Activated CD8-positive, alpha-beta memory T cell treated with anti-CD3 and anti-CD28 coated beads for 24 hours (primary cell): ENCODE measurements at regions not wholly inside any gene's neighbourhood (a gene's known extent, or its start where the extent isn't known, plus 50 kb on each side); places are given as distances from the start of the nearest gene placed in this dataset.
"Not testable (repeated sequence)": the region's sequence is repeated elsewhere in the genome, so short reads cannot be mapped to it uniquely, and the experiment has no call there.

ENCODE experiments used
- DNase-seq: peaks from one replicate; pipeline ENCODE4 v3.0.0-alpha.2; 2020

- DNase-seq, result no peak
These were observed 163.3 kb upstream of the NTF3 start for GRCh38 chr12:5268424-5269210.

- DNase-seq, result no peak
These were observed 162.1 kb upstream of the NTF3 start for GRCh38 chr12:5269846-5270245.

DNA sequence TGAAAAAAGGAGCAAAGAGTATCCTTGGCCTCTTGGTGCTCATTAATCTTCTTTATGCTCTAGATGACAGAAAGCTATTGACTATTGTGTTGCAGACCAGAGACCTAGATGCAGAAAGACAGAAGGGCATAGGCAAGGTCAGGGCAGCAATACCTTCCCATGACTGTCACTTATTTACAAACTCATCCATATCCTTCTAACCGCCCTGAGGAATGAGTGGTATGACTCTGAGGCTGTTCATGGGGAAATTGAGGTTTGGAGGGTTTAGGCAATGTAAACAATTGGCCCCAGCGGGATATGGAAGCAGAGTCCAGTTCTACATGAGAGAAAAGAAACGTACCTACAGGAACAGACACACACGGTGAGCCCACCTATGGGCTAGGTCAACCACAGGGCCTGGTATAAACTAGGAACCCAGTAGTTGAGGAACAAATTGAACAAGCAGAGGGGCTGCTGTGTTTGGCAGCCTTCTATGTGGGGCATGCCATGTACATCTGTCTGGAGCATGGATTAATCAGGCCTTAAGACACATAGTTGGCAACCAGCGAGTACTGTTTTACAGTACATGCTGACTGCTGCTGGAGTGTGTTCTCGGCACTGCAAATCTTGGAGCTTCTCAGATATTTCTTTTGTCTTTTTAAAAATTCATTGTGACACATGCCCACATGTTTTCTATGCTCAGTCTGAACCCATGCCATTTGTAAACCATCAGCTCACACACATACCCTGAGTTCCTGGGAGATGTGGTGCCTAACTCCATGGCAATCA, 159.7 kb upstream of the NTF3 start:
- DNase-seq, result no peak

GRCh38 chr12:5273709-5274108, 158.2 kb upstream of the NTF3 start:
- no peak for DNase-seq

DNA sequence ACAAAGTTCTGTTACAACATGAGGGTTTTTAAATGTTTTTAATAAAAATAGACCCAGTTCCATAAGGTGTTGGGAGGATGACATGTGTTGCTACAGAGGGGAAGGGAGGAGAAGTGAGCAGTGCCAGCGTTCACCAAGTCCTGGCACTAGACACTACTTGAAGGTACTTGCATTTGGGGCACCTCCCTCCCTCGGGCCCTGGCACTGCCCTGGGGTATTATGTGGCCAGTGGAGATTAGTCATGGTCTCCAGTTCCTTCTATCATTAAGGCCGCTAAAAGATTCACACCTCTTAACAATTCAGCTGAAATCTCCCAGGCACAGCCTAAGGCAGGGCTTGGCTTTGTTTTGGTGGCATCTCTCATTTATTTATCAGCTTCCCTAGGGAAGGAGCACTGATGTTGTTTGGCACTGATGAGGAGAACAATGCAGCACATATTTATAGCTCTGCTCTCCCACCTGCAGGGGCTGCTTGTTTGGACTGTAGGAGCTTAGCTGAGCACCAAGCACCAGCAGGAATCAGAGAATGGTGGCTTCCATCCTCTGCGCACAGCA, 155.5 kb upstream of the NTF3 start:
- DNase-seq, result no peak

GRCh38 chr12:5280086-5280485, 151.8 kb upstream of the NTF3 start:
- no peak for DNase-seq

GRCh38 chr12:5290368-5290767, 141.5 kb upstream of the NTF3 start:
- DNase-seq, result not testable (repeated sequence)

DNA sequence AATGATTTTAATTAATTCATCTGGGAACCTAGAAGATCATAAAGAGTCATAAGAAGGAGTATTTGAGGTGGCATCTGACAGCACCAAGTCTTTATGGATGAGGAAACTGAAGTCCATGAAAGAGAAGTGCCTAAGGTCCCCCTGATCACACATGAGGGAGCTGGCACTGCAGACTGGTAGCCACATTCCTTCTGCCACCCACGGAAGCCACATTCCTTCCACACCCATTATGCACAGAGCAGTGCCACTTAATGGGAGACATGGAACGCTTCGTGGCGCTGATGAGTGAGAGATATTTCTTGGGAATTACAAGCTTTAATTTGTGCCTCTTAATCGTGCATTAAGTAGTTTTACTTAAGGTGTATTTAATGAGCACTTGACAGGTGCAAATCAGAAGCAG, 139.3 kb upstream of the NTF3 start:
- no peak for DNase-seq

DNA sequence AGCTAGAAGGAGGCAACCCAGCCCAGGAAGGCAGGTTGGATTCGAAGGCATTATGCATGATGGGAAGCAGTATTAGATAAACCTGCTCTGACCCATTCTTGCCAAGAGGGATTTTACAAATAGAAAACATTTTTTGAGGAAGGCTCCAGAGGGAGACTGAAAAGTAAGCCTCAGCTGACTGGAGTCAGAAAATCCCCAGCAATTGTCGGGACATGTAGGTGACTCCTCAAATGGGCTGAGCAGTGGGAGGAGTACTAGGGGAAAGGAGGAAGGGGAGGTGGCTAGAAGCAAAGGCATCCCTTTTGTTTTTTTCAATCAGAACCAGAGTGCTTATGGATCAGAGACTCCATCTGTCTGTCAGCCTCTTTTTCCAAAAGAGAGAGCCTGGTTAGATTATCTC, 138.1 kb upstream of the NTF3 start:
- no peak for DNase-seq

GRCh38 chr12:5294274-5295070, 137.4 kb upstream of the NTF3 start:
- no peak for DNase-seq

- no peak for DNase-seq
These were observed 136.8 kb upstream of the NTF3 start for GRCh38 chr12:5295151-5295550.

GRCh38 chr12:5295996-5296395, 135.9 kb upstream of the NTF3 start:
- no peak for DNase-seq

DNA sequence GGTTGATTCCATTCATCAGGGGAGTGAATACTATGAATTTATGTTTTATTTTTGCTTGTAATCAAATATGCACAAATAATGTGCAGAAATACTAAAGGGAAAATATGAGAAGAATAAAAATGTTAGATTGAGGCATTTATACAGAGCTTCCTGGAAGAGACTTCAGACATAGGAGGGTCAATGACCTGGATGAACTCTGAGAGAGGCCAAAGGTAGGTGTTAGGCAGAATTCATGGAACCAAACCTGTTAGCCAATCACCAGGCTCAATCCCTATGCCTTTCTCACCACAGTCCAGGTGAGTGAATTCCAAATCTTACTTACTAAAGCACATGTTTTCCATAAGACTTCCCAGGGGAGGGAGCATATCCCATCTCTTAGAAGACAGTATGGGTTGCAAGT, 130.4 kb upstream of the NTF3 start:
- no peak for DNase-seq

GRCh38 chr12:5305425-5305824, 126.5 kb upstream of the NTF3 start:
- DNase-seq, result no peak

DNA sequence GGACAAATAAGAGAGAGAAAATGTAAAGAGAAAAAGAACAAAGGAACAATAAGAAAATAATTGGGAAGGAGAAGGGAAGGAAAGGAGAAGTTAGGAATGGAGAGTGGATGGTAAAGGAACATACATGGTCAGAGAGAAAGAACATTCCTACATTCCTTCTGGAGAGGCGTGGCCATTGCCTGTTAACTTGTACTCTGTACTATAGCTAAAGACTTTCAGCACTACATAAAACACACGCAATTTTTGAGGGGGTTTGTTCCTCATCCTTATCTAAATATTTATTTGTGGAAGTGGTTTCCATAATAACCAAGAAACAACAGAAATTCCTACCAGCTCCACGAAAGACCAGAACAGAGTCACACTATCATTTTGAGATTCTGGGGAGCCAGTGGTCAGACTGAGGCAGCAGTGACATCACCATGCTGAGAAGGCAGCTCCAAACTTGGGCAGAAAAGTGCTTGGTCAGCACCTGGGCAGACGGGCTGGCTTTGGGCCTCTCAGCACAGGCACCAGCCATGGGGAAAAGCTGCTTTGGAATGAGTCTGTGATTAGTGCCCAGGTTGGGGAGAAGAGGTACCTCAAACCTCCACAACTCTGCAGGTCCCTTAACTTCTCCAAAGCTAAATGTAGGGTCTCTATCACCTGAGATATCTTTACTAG, 125.9 kb upstream of the NTF3 start:
- DNase-seq, result no peak

GRCh38 chr12:5307065-5307464, 124.8 kb upstream of the NTF3 start:
- DNase-seq, result no peak

DNA sequence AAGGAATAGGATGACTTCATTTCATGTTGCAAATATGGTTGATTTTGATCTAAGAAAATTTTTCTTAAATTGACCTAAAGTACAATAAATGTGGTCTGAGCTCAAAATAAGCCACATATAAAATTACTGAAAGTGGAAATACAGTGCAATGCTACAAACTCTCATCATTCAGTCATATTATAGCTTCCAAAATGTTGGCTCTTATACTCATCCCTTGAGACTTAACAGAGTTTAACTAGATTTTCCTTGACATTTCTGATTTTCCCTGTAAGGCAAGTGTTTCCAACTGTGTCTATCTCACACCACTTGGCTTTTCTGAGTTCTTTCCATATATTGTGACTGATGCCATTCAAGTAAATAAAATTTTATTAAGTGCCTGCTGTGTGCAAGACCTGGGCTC, 123.7 kb upstream of the NTF3 start:
- no peak for DNase-seq

- no peak for DNase-seq
These were observed 122.9 kb upstream of the NTF3 start for GRCh38 chr12:5308996-5309395.

DNA sequence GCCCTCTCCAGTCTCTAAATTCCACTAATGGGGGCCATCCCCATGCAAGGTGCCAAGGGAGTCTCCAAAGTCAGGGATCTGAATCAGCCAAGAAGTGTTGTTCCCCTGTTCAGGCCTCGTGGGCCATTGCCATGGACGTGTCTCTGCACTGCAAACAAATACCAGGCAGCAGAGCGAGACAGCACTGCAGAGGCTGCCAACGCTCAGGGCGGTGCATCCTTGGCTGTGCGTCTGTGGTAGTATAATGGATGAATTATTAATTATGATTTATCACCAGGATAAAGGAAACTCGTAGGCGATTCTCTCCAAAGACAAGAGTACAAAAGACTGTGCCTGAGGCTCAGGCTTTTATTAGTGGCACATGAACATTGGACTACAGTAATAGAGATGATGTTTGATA, 122.3 kb upstream of the NTF3 start:
- no peak for DNase-seq

GRCh38 chr12:5310151-5310550, 121.8 kb upstream of the NTF3 start:
- no peak for DNase-seq

DNA sequence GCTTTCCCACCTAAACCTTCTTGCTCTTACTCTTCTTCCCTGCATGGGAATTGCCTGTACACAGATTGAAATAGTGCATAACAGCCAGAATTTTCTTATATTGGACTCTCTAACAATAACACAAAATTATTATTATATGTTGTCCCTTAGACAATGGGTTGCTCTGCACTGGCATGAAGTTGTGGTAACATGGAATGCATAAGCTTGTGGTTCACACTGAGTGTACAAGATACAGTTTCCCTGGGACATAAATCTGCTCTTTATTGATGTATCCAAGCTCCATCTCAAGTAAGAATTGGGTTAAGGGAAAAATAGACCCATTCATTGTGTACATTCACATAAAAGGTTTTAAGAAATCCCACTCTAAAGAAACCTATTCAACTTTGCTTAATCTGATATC, 114.4 kb upstream of the NTF3 start:
- DNase-seq, result no peak

- no peak for DNase-seq
These were observed 113.0 kb upstream of the NTF3 start for GRCh38 chr12:5318874-5319273.
